Stimulated activated CD4-positive, alpha-beta T cell treated with anti-CD3 and anti-CD28 coated beads, Interleukin-15, amount 100 ng/mL, for 24 hours (primary cell): ENCODE measurements at regions not wholly inside any gene's neighbourhood (a gene's known extent, or its start where the extent isn't known, plus 50 kb on each side); places are given as distances from the start of the nearest gene placed in this dataset.
"Not testable (repeated sequence)": the region's sequence is repeated elsewhere in the genome, so short reads cannot be mapped to it uniquely, and the experiment has no call there.

Source experiments
- DNase-seq: peaks from one replicate; pipeline ENCODE4 v3.0.0-alpha.2; 2020

GRCh38 chr21:18553786-18554185, 150.2 kb upstream of the TMPRSS15 start:
- DNase-seq = no peak

- DNase-seq = not testable (repeated sequence)
Measured at GRCh38 chr21:18567770-18568169, 164.2 kb upstream of the TMPRSS15 start.

- no peak for DNase-seq
Measured at GRCh38 chr21:18588001-18588662, 184.5 kb upstream of the TMPRSS15 start.

DNA sequence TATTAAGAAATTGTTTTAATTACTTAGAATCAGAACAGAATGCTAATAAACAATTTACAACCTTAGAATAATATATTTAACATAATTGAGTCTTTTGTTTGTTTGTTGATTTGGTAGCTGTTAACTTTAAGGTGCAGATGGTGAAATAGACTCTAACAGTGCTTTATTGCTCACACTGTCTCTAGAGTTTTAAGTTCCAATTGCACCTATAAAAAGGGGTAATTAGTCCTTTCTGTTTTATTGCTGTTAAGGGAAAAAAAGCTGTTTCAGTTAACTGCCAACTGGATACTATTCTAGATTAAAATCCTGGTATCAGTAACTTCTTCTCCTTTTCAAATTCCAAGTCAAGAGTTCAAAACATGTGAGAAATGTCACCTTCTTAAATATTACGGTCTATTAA, 197.6 kb upstream of the TMPRSS15 start:
- DNase-seq = no peak

DNA sequence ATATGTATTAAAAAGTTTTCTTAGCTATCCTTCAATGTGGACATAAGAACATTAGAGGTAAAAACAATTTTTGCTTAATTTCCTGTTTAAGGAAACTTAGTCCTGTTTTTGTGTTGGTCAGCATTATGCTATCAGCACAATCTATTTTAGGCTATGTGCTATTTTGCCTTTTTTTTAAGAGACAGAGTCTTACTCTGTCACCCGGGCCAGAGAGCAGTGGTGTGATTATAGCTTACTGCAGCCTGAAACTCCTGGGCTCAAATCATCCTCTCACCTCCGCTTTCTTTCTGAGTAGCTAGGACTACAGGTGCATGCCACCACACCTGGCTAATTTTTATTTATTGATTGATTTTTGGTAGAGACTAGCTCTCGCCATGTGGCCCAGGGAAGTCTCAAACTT, 199.1 kb upstream of the TMPRSS15 start:
- no peak for DNase-seq

GRCh38 chr21:18603261-18603660, 199.7 kb upstream of the TMPRSS15 start:
- DNase-seq = no peak

DNA sequence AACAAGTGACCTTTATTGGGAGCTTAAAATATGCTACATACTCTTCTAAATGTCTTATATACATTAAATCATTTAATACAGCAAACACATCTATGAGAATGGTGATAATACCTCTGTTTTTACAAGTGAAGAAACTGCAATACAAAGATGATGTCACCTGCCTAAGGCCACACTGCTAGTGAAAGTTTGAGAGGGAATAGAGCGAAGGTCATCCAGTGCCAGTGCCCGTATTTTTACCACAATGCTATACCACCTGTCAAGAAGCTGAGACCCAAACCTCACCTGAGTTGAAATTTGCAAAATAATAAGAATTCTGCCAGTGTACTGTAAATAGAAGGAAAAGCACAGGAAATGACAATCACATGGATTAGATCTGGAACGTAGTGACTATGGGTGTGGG, 200.4 kb upstream of the TMPRSS15 start:
- DNase-seq = no peak

DNA sequence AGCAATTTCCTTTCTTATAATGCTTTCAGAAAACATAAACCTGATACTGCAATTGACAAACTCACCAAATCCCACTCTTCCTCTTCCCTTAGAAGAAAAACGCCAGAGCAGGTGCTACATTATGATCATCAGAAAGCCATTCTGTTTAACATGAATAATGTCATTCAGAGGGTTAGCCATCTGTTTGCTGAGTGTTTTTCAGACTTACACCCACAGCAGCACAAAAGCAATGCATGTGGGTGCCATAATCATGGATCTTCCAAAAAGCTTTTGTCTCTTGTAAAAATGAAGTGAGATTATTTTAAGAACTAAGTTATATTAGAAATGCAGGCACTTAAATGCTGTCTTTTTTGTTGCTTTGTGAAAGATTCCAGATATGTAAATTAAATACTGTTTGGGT, 204.6 kb upstream of the TMPRSS15 start:
- DNase-seq = no peak

GRCh38 chr21:18614303-18614702, 210.7 kb upstream of the TMPRSS15 start:
- no peak for DNase-seq

- DNase-seq = no peak
Measured at GRCh38 chr21:18617291-18617690, 213.7 kb upstream of the TMPRSS15 start.

GRCh38 chr21:18620436-18620835, 216.9 kb upstream of the TMPRSS15 start:
- DNase-seq = no peak

GRCh38 chr21:18622383-18622782, 218.8 kb upstream of the TMPRSS15 start:
- no peak for DNase-seq

GRCh38 chr21:18630446-18630845, 226.9 kb upstream of the TMPRSS15 start:
- no peak for DNase-seq

DNA sequence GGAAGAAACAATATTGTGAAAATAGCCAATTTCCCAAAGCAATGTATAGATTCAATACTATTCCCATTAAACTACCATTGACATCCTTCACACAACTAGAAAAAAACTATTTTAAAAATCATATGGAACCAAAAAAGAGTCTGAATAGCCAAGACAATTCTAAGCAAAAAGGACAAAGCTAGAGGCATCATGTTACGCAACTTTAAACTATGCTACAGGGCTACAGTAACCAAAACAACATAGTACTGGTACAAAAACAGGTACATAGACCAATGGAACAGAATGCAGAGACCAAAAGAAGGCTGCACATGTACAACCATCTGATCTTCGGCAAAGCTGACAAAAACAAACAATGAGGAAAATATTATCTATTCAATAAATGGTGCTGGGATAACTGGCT, 233.3 kb upstream of the TMPRSS15 start:
- DNase-seq = no peak

DNA sequence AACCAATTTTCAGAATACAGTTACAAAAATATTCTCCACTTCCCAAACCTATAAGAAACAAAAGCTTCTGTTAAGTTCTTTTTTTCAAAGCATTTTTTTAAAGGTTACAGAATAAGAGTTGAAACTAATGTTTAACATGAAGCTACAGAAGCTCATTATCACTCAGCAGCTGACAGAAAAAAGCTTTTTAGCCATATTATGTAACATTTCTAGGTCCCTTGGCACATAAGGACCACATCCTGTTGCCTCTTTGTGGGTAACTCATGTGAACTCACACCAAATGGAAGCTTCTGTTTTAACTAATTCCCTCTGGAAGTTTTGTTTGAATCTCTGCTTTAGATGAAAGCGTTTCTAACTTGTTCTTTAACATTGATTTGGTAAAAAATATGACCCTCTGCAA, 242.5 kb upstream of the TMPRSS15 start:
- DNase-seq = no peak

DNA sequence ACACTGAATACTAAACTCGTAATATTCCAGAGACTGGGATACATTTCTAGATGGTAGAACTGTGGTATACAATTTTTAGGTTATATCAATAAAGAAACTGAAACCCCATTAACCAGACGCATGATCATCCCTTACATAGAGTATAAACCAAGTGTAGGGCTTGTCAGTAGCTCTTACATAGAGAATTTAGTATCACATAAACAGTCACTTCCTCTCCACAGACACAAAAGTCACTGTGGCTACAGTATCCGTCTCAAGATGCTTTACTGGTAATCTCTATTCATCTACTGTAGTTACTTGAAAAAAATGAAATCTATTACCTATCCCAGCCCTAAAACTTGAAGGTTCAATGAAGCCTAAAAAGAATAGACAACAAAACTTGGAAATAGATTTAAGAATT, 252.3 kb upstream of the TMPRSS15 start:
- DNase-seq = no peak

DNA sequence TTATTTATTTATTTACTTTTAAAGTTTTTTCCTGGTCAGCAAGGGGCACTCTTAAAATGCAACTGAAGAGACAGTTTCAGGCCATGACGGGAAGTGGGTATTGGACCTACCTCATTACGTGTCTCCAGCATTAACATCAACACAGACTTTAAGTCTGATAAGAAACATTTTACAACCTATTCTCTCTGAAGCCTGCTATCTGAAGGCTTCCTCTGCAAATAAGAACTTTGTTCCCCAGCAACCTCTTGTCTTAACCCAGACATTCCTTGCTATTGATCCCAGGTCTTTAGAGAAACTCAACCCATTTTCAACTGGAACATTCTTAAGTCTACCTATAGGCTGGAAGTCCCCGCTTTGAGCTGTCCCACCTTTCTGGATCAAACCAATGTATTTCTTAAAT, 258.3 kb upstream of the TMPRSS15 start:
- DNase-seq = no peak

DNA sequence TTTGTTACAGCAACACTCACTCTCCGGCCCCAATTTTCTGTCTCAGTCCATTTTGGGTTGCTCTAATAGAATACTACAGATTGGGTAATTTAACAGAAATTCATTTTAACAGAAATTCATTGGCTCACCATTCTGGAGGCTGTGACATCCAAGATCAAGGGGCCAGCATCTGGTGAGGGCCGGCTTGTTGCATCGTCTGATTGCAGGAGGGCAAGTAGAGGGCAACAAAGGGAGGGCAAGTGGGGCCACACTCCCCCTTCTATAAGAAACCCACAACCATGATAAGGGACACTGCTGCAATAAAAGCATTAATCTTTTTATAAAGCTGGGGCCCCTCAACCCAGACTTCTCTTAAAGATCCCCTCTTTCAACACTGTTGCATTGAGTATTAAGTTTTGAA, 260.1 kb upstream of the TMPRSS15 start:
- no peak for DNase-seq

DNA sequence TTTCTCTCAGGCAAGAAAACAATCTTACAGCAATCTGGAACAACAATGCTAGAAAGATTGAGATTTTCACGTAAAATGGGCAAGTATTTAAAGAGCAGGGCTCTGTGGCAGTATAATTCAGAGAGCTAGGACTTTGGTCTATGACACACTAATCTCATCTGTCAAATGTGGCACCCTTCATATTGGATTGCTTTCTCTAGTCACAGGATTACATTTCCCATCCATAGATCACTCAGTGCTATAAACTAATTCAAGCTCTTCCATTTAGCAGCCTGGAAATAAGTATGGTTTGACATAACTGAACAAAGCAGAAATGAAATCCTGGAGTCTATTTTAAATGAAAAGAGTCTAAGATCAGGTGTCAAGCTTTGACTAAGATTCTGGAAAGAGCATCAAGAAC, 263.1 kb upstream of the TMPRSS15 start:
- DNase-seq = no peak

DNA sequence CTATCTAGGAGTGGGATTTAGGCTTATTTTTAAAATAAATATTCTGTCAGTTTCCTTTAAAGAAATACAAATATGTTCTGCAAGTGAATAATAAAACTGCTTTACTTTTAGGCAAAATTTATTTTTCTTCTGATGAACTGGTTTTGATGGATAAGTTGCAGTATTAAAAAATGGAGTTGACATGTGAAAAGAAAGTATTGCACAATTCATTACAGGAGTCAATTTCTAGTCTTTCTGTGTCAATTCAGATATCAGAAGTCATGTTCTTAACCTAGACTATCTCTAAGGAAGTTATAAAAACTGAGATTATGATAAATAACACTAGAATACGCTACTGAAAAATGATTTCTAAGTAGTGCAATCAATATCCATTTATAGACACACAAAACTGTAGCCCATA, 270.2 kb upstream of the TMPRSS15 start:
- DNase-seq = no peak

- no peak for DNase-seq
Measured at GRCh38 chr21:18677632-18678031, 274.0 kb upstream of the TMPRSS15 start.

- DNase-seq = no peak
Measured at GRCh38 chr21:18705971-18706370, 302.4 kb upstream of the TMPRSS15 start.

DNA sequence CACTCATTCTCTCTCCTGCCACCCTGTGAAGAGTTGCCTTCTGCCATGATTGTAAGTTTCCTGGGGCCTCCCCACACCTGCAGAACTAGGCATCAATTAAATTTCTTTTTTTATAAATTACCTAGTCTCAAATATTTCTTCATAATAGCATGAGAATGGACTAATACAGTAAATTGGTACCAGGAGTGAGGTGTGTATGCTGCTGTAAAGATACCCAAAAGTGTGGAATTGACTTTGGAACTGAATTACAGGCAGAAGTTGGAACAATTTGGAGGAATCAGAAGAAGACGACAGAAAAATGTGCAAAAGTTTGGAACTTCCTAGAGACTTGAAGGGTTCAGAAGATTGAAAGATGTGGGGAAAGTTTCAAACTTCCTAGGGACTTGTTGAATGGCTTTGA, 308.1 kb upstream of the TMPRSS15 start:
- DNase-seq = no peak

DNA sequence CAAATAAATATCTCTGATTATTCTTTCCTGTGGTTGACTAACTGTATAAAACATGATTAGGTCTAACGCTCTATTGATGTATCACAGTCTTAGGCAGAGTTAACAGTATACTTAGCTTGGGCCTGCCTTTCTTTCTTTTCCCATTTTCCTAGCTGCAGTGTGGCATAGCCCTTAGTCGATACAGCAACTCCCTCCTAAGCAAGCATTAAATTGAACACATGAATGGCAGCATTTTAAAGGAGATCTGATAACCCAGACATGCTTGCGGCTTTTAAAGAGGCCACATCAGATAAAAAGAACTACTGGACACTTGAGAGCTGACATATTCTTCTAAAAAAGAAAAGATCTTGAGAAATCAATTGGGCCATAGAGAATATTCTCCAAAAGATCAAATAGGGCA, 312.0 kb upstream of the TMPRSS15 start:
- DNase-seq = no peak

DNA sequence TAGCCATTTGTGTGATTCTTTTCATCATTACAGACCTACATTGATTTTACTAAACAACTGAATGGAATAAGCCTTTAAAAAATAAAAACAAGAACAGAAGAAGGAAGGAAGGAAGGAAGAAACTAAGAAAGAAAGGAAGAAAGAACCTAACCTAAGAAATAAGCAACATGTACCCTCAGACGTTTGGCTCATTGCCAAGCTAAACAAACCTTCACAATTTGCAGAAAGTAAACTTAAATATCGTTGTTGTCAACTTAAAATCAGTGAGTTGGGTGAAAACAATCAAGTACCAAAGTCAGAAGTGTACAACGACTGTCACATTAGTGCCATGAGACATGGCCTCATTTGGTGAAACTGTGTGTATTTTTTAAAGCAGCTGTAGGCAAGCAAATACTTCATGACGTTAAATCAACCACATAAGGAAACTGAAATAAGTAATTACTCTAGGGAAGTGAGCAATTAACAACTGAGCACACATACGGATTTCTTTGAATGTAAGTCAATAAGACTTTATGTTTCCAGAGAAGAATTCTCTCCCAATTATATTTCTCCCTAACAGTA, 313.1 kb upstream of the TMPRSS15 start:
- DNase-seq = no peak
